DND-41 (cell line): ENCODE measurements at regions not wholly inside any gene's neighbourhood (a gene's known extent, or its start where the extent isn't known, plus 50 kb on each side); places are given as distances from the start of the nearest gene placed in this dataset.

Source experiments
- ATAC-seq: fragments of 200-7000 bp; cut with Tn5 transposase; 3 replicates; pipeline ENCODE4 v1.9.1; 2021; ENCODE audit warnings: low read depth; ENCODE audit not compliant: insufficient read depth
- DNase-seq: peaks from one replicate; pipeline ENCODE4 v3.0.0-alpha.2; 2020
- H2AFZ ChIP-seq: 2 replicates; pipeline ENCODE4 v1.6.0; 2012; ENCODE audit warnings: low read depth, low read length
- H3K27ac ChIP-seq: 2 replicates; pipeline ENCODE4 v1.5.1; 2012; ENCODE audit warnings: low read length, inconsistent platforms
- H3K27me3 ChIP-seq: fragments of 200-600 bp; sonication (generic); 2 replicates; pipeline ENCODE4 v1.6.0; 2012; ENCODE audit warnings: low read length, mild to moderate bottlenecking, inconsistent platforms; ENCODE audit not compliant: insufficient read depth, poor library complexity
- H3K36me3 ChIP-seq: 2 replicates; pipeline ENCODE4 v1.5.1; 2012; ENCODE audit warnings: low read length, inconsistent platforms; ENCODE audit not compliant: insufficient read depth
- H3K4me1 ChIP-seq: 2 replicates; pipeline ENCODE4 v1.5.1; 2012; ENCODE audit warnings: mild to moderate bottlenecking, low read length; ENCODE audit not compliant: insufficient read depth
- H3K4me2 ChIP-seq: 2 replicates; pipeline ENCODE4 v1.6.0; 2012; ENCODE audit warnings: mild to moderate bottlenecking, moderate library complexity, low read length, inconsistent platforms; ENCODE audit not compliant: insufficient read depth
- H3K4me3 ChIP-seq, 2 experiments: fragments of 200-600 bp in 1 of 2; shearing (Covaris generic) in 1 of 2; 2 replicates each; pipeline ENCODE4 v1.5.1; 2012 to 2016; ENCODE audit warnings: inconsistent platforms in 2 of 2, low read length in 2 of 2, mild to moderate bottlenecking in 2 of 2, low read depth in 1 of 2, moderate library complexity in 1 of 2
- H3K79me2 ChIP-seq: 2 replicates; pipeline ENCODE4 v1.6.0; 2012; ENCODE audit warnings: low read length, inconsistent platforms; ENCODE audit not compliant: insufficient read depth
- H3K9ac ChIP-seq: 2 replicates; pipeline ENCODE4 v1.6.0; 2012; ENCODE audit warnings: low read depth, mild to moderate bottlenecking, inconsistent platforms, low read length, moderate library complexity
- H3K9me3 ChIP-seq: 2 replicates; pipeline ENCODE4 v1.5.1; 2012; ENCODE audit warnings: low read length, moderate library complexity, mild to moderate bottlenecking, inconsistent platforms; ENCODE audit not compliant: insufficient read depth, severe bottlenecking
- H4K20me1 ChIP-seq: 2 replicates; pipeline ENCODE4 v1.6.0; 2012; ENCODE audit warnings: low read length; ENCODE audit not compliant: insufficient read depth
- CTCF ChIP-seq: IDR thresholded peaks from 2 replicates; pipeline ENCODE4 v1.5.1; 2012; ENCODE audit warnings: borderline replicate concordance, low read length, moderate library complexity, mild to moderate bottlenecking; ENCODE audit not compliant: poor library complexity, severe bottlenecking; ENCODE audit errors: extremely low read depth
- EZH2 ChIP-seq: IDR thresholded peaks from 3 replicates; pipeline ENCODE4 v1.6.1; 2012; ENCODE audit warnings: borderline replicate concordance, low read depth, mild to moderate bottlenecking, moderate library complexity, low read length, inconsistent platforms; ENCODE audit not compliant: severe bottlenecking

- H3K36me3 ChIP-seq: no peaks in the 10 kb centered on the region
- no peak overlapping the region for H2AFZ ChIP-seq
- no peaks in the 10 kb centered on the region for H3K79me2 ChIP-seq
- H3K27me3 ChIP-seq: no peaks in the 10 kb centered on the region
- H3K27ac ChIP-seq: no peak overlapping the region
- H3K9me3 ChIP-seq: no peaks in the 10 kb centered on the region
- TF ChIP-seq EZH2: no peak
- TF ChIP-seq CTCF: no peak
- no peak overlapping the region for H3K9ac ChIP-seq
- H3K4me3 ChIP-seq: no peak overlapping the region
- H3K4me2 ChIP-seq: no peak overlapping the region
- H3K4me1 ChIP-seq: no peaks in the 10 kb centered on the region
- DNase-seq: no peak
- ATAC-seq: no peak
- H4K20me1 ChIP-seq: no peaks in the 10 kb centered on the region
These were observed 1117.9 kb upstream of the CNTN5 start for GRCh38 chr11:97902828-97903227.

DNA sequence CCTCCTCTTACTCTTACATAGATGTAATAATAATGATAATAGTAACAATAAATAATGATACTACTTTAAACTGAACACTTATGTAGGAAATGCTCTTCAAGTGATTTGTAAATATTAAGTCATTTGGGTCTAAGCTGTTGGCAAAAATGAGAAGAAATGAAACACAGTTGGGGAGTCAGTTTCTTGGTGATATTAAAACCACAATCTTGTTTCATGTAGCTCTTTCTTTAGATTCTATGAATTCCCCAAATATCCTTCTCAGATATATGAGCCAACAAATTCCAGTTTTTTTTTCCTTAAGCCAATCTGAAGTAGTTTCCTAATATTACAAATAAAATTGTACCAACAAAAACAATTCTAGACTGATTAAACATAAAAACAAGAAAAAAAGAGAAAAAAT, 1115.6 kb upstream of the CNTN5 start:
- no peaks in the 10 kb centered on the region for H3K27me3 ChIP-seq
- H3K9ac ChIP-seq: no peak overlapping the region
- no peak overlapping the region for H3K4me2 ChIP-seq
- no peaks in the 10 kb centered on the region for H4K20me1 ChIP-seq
- no peak overlapping the region for H2AFZ ChIP-seq
- DNase-seq (no peak), ATAC-seq (no peak)
- H3K4me3 ChIP-seq: no peak overlapping the region
- no peaks in the 10 kb centered on the region for H3K9me3 ChIP-seq
- H3K79me2 ChIP-seq: no peaks in the 10 kb centered on the region
- TF ChIP-seq EZH2: no peak
- no peak for TF ChIP-seq CTCF
- no peaks in the 10 kb centered on the region for H3K4me1 ChIP-seq
- H3K27ac ChIP-seq: no peak overlapping the region
- no peaks in the 10 kb centered on the region for H3K36me3 ChIP-seq

GRCh38 chr11:97905671-97906070, 1115.1 kb upstream of the CNTN5 start:
- no peak for DNase-seq
- H3K4me1 ChIP-seq: no peaks in the 10 kb centered on the region
- no peak for ATAC-seq
- H3K36me3 ChIP-seq: no peaks in the 10 kb centered on the region
- no peaks in the 10 kb centered on the region for H4K20me1 ChIP-seq
- no peak overlapping the region for H3K9ac ChIP-seq
- H3K79me2 ChIP-seq: no peaks in the 10 kb centered on the region
- H3K4me3 ChIP-seq: no peak overlapping the region
- H2AFZ ChIP-seq: no peak overlapping the region
- no peak overlapping the region for H3K27ac ChIP-seq
- H3K27me3 ChIP-seq: no peaks in the 10 kb centered on the region
- TF ChIP-seq CTCF: no peak
- no peak for TF ChIP-seq EZH2
- no peak overlapping the region for H3K4me2 ChIP-seq
- H3K9me3 ChIP-seq: no peaks in the 10 kb centered on the region

DNA sequence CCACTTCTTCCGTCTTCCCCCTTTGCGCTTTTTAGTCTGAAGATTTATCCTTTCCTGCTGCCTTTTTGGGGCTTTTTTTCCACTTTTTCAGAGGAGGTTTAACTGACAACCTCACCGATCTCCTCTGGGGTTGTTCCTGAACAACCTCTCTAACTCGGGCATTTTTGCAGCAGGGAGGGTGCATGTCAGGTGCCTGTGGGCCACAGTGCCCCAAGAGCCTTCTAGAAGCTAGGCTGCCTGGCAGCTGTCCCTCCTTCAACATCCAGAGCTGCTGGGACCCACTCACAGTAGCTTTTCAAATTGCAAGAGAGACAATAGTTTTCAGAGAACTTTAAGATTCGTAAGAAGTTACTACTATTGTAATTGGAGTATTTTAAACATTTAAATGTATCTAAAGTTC, 1112.4 kb upstream of the CNTN5 start:
- Histone ChIP-seq H3K79me2 (no peaks in the 10 kb centered on the region), H3K9me3 (no peaks in the 10 kb centered on the region), H3K9ac (no peak overlapping the region), H3K36me3 (no peaks in the 10 kb centered on the region), H3K4me2 (no peak overlapping the region), H3K27ac (no peak overlapping the region), H3K27me3 (no peaks in the 10 kb centered on the region), H3K4me1 (no peaks in the 10 kb centered on the region), H4K20me1 (no peaks in the 10 kb centered on the region), H3K4me3 (no peak overlapping the region), H2AFZ (no peak overlapping the region)
- ATAC-seq (no peak), DNase-seq (no peak)
- TF ChIP-seq EZH2 (no peak), CTCF (no peak)
